SH-SY5Y (cell line): ENCODE measurements at regions not wholly inside any gene's neighbourhood (a gene's known extent, or its start where the extent isn't known, plus 50 kb on each side); places are given as distances from the start of the nearest gene placed in this dataset.

Experiments
- GATA2 ChIP-seq: IDR thresholded peaks from 2 replicates; pipeline ENCODE4 v1.6.1; 2011; ENCODE audit warnings: mild to moderate bottlenecking, low read depth, low read length
- GATA3 ChIP-seq: IDR thresholded peaks from 2 replicates; pipeline ENCODE4 v1.6.1; 2011; ENCODE audit warnings: low read depth, mild to moderate bottlenecking, low read length, moderate library complexity

- TF ChIP-seq GATA3 (no peak), GATA2 (no peak)
Observed at GRCh38 chr9:81459591-81459990, 229.8 kb downstream of the TLE1 start.
